ENCODE measurements at regions not wholly inside any gene's neighbourhood (a gene's known extent, or its start where the extent isn't known, plus 50 kb on each side); places are given as distances from the start of the nearest gene placed in this dataset.
"Not testable (repeated sequence)": the region's sequence is repeated elsewhere in the genome, so short reads cannot be mapped to it uniquely, and the experiment has no call there.

- DNase-seq (ENCODE audit: low spot score): no peak
- in situ Hi-C loops (cut with MboI; ENCODE audit: low pct_unique_long_range_greater_than_20kb, low sequenced_read_pairs, unreplicated experiment): no loop called here
- TF ChIP-seq CTCF (IDR thresholded peaks at IDR 0.05; ENCODE audit: extremely low read depth, insufficient read depth, missing control alignments): no peak
These were observed 100.7 kb upstream of the TNFSF4 start for GRCh38 chr1:173307845-173308244.

GRCh38 chr1:173314656-173315055 is 107.5 kb upstream of the TNFSF4 start:
- in situ Hi-C loops (cut with MboI; ENCODE audit: low pct_unique_long_range_greater_than_20kb, low sequenced_read_pairs, unreplicated experiment): no loop called here
- no peak for DNase-seq (ENCODE audit: low spot score)
- TF ChIP-seq CTCF (IDR thresholded peaks at IDR 0.05; ENCODE audit: extremely low read depth, insufficient read depth, missing control alignments): no peak

GRCh38 chr1:173315296-173315695 is 108.2 kb upstream of the TNFSF4 start:
- TF ChIP-seq CTCF (IDR thresholded peaks at IDR 0.05; ENCODE audit: extremely low read depth, insufficient read depth, missing control alignments): no peak
- in situ Hi-C loops (cut with MboI; ENCODE audit: low pct_unique_long_range_greater_than_20kb, low sequenced_read_pairs, unreplicated experiment): no loop called here
- DNase-seq (ENCODE audit: low spot score): no peak

- in situ Hi-C loops (cut with MboI; ENCODE audit: low pct_unique_long_range_greater_than_20kb, low sequenced_read_pairs, unreplicated experiment): no loop called here
- DNase-seq (ENCODE audit: low spot score): no peak
- no peak for TF ChIP-seq CTCF (IDR thresholded peaks at IDR 0.05; ENCODE audit: extremely low read depth, insufficient read depth, missing control alignments)
These were observed 111.7 kb upstream of the TNFSF4 start for GRCh38 chr1:173318788-173319187.

- in situ Hi-C loops (cut with MboI; ENCODE audit: low pct_unique_long_range_greater_than_20kb, low sequenced_read_pairs, unreplicated experiment); DNase-seq (ENCODE audit: low spot score): not testable (repeated sequence)
These were observed 117.2 kb upstream of the TNFSF4 start for GRCh38 chr1:173324352-173324751.

- DNase-seq (ENCODE audit: low spot score); in situ Hi-C loops (cut with MboI; ENCODE audit: low pct_unique_long_range_greater_than_20kb, low sequenced_read_pairs, unreplicated experiment): not testable (repeated sequence)
These were observed 120.9 kb upstream of the TNFSF4 start for GRCh38 chr1:173327987-173328386.

GRCh38 chr1:173328961-173329360 is 121.8 kb upstream of the TNFSF4 start:
- DNase-seq (ENCODE audit: low spot score): no peak
- in situ Hi-C loops (cut with MboI; ENCODE audit: low pct_unique_long_range_greater_than_20kb, low sequenced_read_pairs, unreplicated experiment): no loop called here
- TF ChIP-seq CTCF (IDR thresholded peaks at IDR 0.05; ENCODE audit: extremely low read depth, insufficient read depth, missing control alignments): no peak

- TF ChIP-seq CTCF (IDR thresholded peaks at IDR 0.05; ENCODE audit: extremely low read depth, insufficient read depth, missing control alignments): no peak
- DNase-seq (ENCODE audit: low spot score): no peak
- in situ Hi-C loops (cut with MboI; ENCODE audit: low pct_unique_long_range_greater_than_20kb, low sequenced_read_pairs, unreplicated experiment): loop anchor here (5.0 kb wide), 1 partner anchor 83 kb away; no protein-coding TSS in a partner anchor
These were observed 122.6 kb upstream of the TNFSF4 start for GRCh38 chr1:173329726-173330125.

Data from GM13977 (cell line).